ENCODE measurements at regions not wholly inside any gene's neighbourhood (a gene's known extent, or its start where the extent isn't known, plus 50 kb on each side); places are given as distances from the start of the nearest gene placed in this dataset.

GRCh38 chr3:68072062-68072461 lies 417.6 kb upstream of the SUCLG2 start:
- TF ChIP-seq, protein P1, sequence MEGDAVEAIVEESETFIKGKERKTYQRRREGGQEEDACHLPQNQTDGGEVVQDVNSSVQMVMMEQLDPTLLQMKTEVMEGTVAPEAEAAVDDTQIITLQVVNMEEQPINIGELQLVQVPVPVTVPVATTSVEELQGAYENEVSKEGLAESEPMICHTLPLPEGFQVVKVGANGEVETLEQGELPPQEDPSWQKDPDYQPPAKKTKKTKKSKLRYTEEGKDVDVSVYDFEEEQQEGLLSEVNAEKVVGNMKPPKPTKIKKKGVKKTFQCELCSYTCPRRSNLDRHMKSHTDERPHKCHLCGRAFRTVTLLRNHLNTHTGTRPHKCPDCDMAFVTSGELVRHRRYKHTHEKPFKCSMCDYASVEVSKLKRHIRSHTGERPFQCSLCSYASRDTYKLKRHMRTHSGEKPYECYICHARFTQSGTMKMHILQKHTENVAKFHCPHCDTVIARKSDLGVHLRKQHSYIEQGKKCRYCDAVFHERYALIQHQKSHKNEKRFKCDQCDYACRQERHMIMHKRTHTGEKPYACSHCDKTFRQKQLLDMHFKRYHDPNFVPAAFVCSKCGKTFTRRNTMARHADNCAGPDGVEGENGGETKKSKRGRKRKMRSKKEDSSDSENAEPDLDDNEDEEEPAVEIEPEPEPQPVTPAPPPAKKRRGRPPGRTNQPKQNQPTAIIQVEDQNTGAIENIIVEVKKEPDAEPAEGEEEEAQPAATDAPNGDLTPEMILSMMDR (IDR thresholded peaks at IDR 0.05), result no peak
- TF ChIP-seq POLR2A (IDR thresholded peaks at IDR 0.05), result no peak

Measured in Peyer's patch (tissue), 4 donors.